Stimulated activated CD4-positive, alpha-beta T cell treated with anti-CD3 and anti-CD28 coated beads, TNF-alpha, amount 100 ng/mL, for 24 hours (primary cell): ENCODE measurements at regions not wholly inside any gene's neighbourhood (a gene's known extent, or its start where the extent isn't known, plus 50 kb on each side); places are given as distances from the start of the nearest gene placed in this dataset.
"Not testable (repeated sequence)": the region's sequence is repeated elsewhere in the genome, so short reads cannot be mapped to it uniquely, and the experiment has no call there.

Experiments used
- DNase-seq, 3 experiments: peaks; one replicate each; pipeline ENCODE4 v3.0.0-alpha.2; 2020; ENCODE audit warnings: low read depth in 3 of 3

GRCh38 chr1:82152356-82153271, 351.9 kb downstream of the ADGRL2 start:
- no peak for DNase-seq

- no peak for DNase-seq
Measured at GRCh38 chr1:82145656-82146055, 344.9 kb downstream of the ADGRL2 start.

- no peak for DNase-seq
Measured at GRCh38 chr1:82143108-82143833, 342.5 kb downstream of the ADGRL2 start.

GRCh38 chr1:82141390-82141789, 340.7 kb downstream of the ADGRL2 start:
- no peak for DNase-seq

GRCh38 chr1:82139751-82140468, 339.2 kb downstream of the ADGRL2 start:
- DNase-seq = no peak

GRCh38 chr1:82136351-82136750, 335.6 kb downstream of the ADGRL2 start:
- not testable (repeated sequence) for DNase-seq

GRCh38 chr1:82125866-82126265, 325.1 kb downstream of the ADGRL2 start:
- no peak for DNase-seq

GRCh38 chr1:82125119-82125518, 324.4 kb downstream of the ADGRL2 start:
- no peak for DNase-seq

- no peak for DNase-seq
Measured at GRCh38 chr1:82121421-82121820, 320.7 kb downstream of the ADGRL2 start.

GRCh38 chr1:82116105-82116504, 315.4 kb downstream of the ADGRL2 start:
- no peak for DNase-seq

GRCh38 chr1:82114887-82115286, 314.2 kb downstream of the ADGRL2 start:
- no peak for DNase-seq

GRCh38 chr1:82110366-82111254, 309.9 kb downstream of the ADGRL2 start:
- no peak for DNase-seq

GRCh38 chr1:82108843-82109242, 308.1 kb downstream of the ADGRL2 start:
- DNase-seq = no peak

- no peak for DNase-seq
Measured at GRCh38 chr1:82106672-82107071, 305.9 kb downstream of the ADGRL2 start.

- DNase-seq = no peak
Measured at GRCh38 chr1:82099170-82099569, 298.4 kb downstream of the ADGRL2 start.

- DNase-seq = no peak
Measured at GRCh38 chr1:82094136-82094535, 293.4 kb downstream of the ADGRL2 start.

- no peak for DNase-seq
Measured at GRCh38 chr1:82091729-82092128, 291.0 kb downstream of the ADGRL2 start.

- DNase-seq = no peak
Measured at GRCh38 chr1:82091265-82091664, 290.5 kb downstream of the ADGRL2 start.

GRCh38 chr1:82090104-82090503, 289.4 kb downstream of the ADGRL2 start:
- no peak for DNase-seq

GRCh38 chr1:82086739-82087138, 286.0 kb downstream of the ADGRL2 start:
- no peak for DNase-seq

- no peak for DNase-seq
Measured at GRCh38 chr1:82079607-82080006, 278.9 kb downstream of the ADGRL2 start.
